Stimulated activated naive CD4-positive, alpha-beta T cell (primary cell): ENCODE measurements at regions not wholly inside any gene's neighbourhood (a gene's known extent, or its start where the extent isn't known, plus 50 kb on each side); places are given as distances from the start of the nearest gene placed in this dataset.

Experiments used
- DNase-seq, 6 experiments: peaks; one replicate each; lab custom pipeline; 2025; lab: John Stamatoyannopoulos, UW

GRCh38 chr2:235170016-235170415 lies 218.2 kb downstream of the SH3BP4 start:
- no peak for DNase-seq

GRCh38 chr2:235170536-235171521 lies 219.0 kb downstream of the SH3BP4 start:
- DNase-seq, result no peak

- DNase-seq, result no peak
Observed at GRCh38 chr2:235171550-235172031, 219.8 kb downstream of the SH3BP4 start.

GRCh38 chr2:235180642-235181041 lies 228.8 kb downstream of the SH3BP4 start:
- no peak for DNase-seq

- DNase-seq, result no peak
Observed at GRCh38 chr2:235183786-235184185, 232.0 kb downstream of the SH3BP4 start.

- no peak for DNase-seq
Observed at GRCh38 chr2:235187806-235188205, 236.0 kb downstream of the SH3BP4 start.

GRCh38 chr2:235191486-235191885 lies 239.7 kb downstream of the SH3BP4 start:
- no peak for DNase-seq

- DNase-seq, result no peak
Observed at GRCh38 chr2:235191978-235192377, 240.2 kb downstream of the SH3BP4 start.

- DNase-seq, result no peak
Observed at GRCh38 chr2:235194351-235194750, 242.5 kb downstream of the SH3BP4 start.

GRCh38 chr2:235194836-235195235 lies 243.0 kb downstream of the SH3BP4 start:
- DNase-seq, result no peak

- no peak for DNase-seq
Observed at GRCh38 chr2:235195921-235196320, 244.1 kb downstream of the SH3BP4 start.

GRCh38 chr2:235199128-235199527 lies 247.3 kb downstream of the SH3BP4 start:
- DNase-seq, result no peak

- DNase-seq, result no peak
Observed at GRCh38 chr2:235200216-235200615, 248.4 kb downstream of the SH3BP4 start.

- no peak for DNase-seq
Observed at GRCh38 chr2:235201756-235202155, 249.9 kb downstream of the SH3BP4 start.

- DNase-seq, result no peak
Observed at GRCh38 chr2:235204948-235205347, 253.1 kb downstream of the SH3BP4 start.

- DNase-seq, result no peak
Observed at GRCh38 chr2:235206399-235206798, 254.6 kb downstream of the SH3BP4 start.

- DNase-seq, result no peak
Observed at GRCh38 chr2:235206980-235207579, 255.3 kb downstream of the SH3BP4 start.

- DNase-seq, result no peak
Observed at GRCh38 chr2:235211056-235211455, 259.2 kb downstream of the SH3BP4 start.

- DNase-seq, result no peak
Observed at GRCh38 chr2:235212501-235213158, 260.8 kb downstream of the SH3BP4 start.

- no peak for DNase-seq
Observed at GRCh38 chr2:235215248-235215647, 263.4 kb downstream of the SH3BP4 start.

GRCh38 chr2:235216901-235217300 lies 265.1 kb downstream of the SH3BP4 start:
- no peak for DNase-seq

GRCh38 chr2:235217846-235218245 lies 266.0 kb downstream of the SH3BP4 start:
- DNase-seq, result no peak

- DNase-seq, result no peak
Observed at GRCh38 chr2:235218486-235218907, 266.7 kb downstream of the SH3BP4 start.
